CD4-positive, alpha-beta T cell (primary cell): ENCODE measurements at regions not wholly inside any gene's neighbourhood (a gene's known extent, or its start where the extent isn't known, plus 50 kb on each side); places are given as distances from the start of the nearest gene placed in this dataset.

ENCODE experiments used
- ATAC-seq: fragments of 200-7000 bp; cut with Tn5 transposase; one replicate; pipeline ENCODE4 v1.10.0; 2022; ENCODE audit warnings: mild to moderate bottlenecking; ENCODE audit not compliant: poor library complexity
- CTCF ChIA-PET: fragments of 350-600 bp; sonication (Branson Sonifier 250); formaldehyde crosslinking; loops from one replicate; lab custom pipeline; 2021; ENCODE audit warnings: antibody characterized with exemption, inconsistent platforms; lab: Charles Lee
- POLR2A ChIA-PET: fragments of 350-600 bp; sonication (Branson Sonifier 250); formaldehyde crosslinking; loops from one replicate; lab custom pipeline; 2021; ENCODE audit warnings: antibody characterized with exemption, inconsistent platforms; lab: Charles Lee
- DNase-seq, 14 experiments: peaks; one replicate each; pipeline ENCODE4 v3.0.0-alpha.2; 2013 to 2020; ENCODE audit warnings: mixed read lengths in 2 of 14
- H3K27ac ChIP-seq, 2 donors: one replicate each; pipeline versions ENCODE4 v1.5.1 to v1.7.0; 2013; ENCODE audit warnings: low read length in 2 of 2, low read depth in 1 of 2, mild to moderate bottlenecking in 1 of 2
- H3K27me3 ChIP-seq, 2 experiments: 1 replicate in 1 of 2; 2 replicates in 1 of 2; pipeline versions ENCODE4 v1.6.1 to v1.7.0; 2013; ENCODE audit warnings: low read length in 2 of 2, control low read depth in 1 of 2, mild to moderate bottlenecking in 1 of 2, moderate library complexity in 1 of 2; ENCODE audit not compliant: insufficient read depth in 2 of 2, control insufficient read depth in 1 of 2
- H3K36me3 ChIP-seq: one replicate; pipeline ENCODE4 v1.6.1; 2013; ENCODE audit warnings: low read length, control low read depth; ENCODE audit not compliant: insufficient read depth
- H3K4me1 ChIP-seq: one replicate; pipeline ENCODE4 v1.6.1; 2013; ENCODE audit warnings: low read length, control low read depth; ENCODE audit not compliant: insufficient read depth
- H3K4me3 ChIP-seq: one replicate; pipeline ENCODE4 v1.5.1; 2013; ENCODE audit warnings: mild to moderate bottlenecking, low read length, moderate library complexity
- H3K9me3 ChIP-seq, 2 experiments: 1 replicate in 1 of 2; 2 replicates in 1 of 2; pipeline versions ENCODE4 v1.6.1 to v1.7.0; 2013; ENCODE audit warnings: low read length in 2 of 2, mild to moderate bottlenecking in 2 of 2, control low read depth in 1 of 2, moderate library complexity in 1 of 2; ENCODE audit not compliant: control insufficient read depth in 1 of 2, insufficient read depth in 1 of 2
- H3K27ac Mint-ChIP-seq: one replicate; pipeline ENCODE4 v1.8.0; 2020; ENCODE audit warnings: mixed read lengths
- H3K27me3 Mint-ChIP-seq: one replicate; pipeline ENCODE4 v1.8.0; 2021; ENCODE audit warnings: mixed read lengths
- H3K36me3 Mint-ChIP-seq: one replicate; pipeline ENCODE4 v1.8.0; 2021; ENCODE audit warnings: low read depth, mixed read lengths
- H3K4me1 Mint-ChIP-seq: one replicate; pipeline ENCODE4 v1.8.0; 2021; ENCODE audit warnings: low read depth, mixed read lengths
- H3K4me3 Mint-ChIP-seq: one replicate; pipeline ENCODE4 v1.8.0; 2020; ENCODE audit warnings: mild to moderate bottlenecking, mixed read lengths
- H3K9me3 Mint-ChIP-seq: one replicate; pipeline ENCODE4 v1.8.0; 2020; ENCODE audit warnings: mixed read lengths
- CTCF ChIP-seq: fragments of 200-600 bp; IDR thresholded peaks from one replicate; pipeline ENCODE4 v1.8.0; 2022; ENCODE audit warnings: antibody characterized with exemption, mild to moderate bottlenecking
- intact Hi-C, 2 experiments: fragments of 100-400 bp; cut with DNase I in 1 of 2; cut with micrococcal nuclease in 1 of 2; formaldehyde crosslinking; loops; one replicate each; pipeline versions ENCODE4 v1.15.1 to v1.9.0; 2023 to 2025; cut with DNase I, micrococcal nuclease

GRCh38 chr14:22482782-22483553 lies 106.1 kb downstream of the DAD1 start:
- H3K9me3 ChIP-seq = no peaks in the 10 kb centered on the region
- no peak for ATAC-seq
- CTCF ChIA-PET = no interaction called here
- peaks cover 39% of the 10 kb centered on the region for H3K36me3 Mint-ChIP-seq
- POLR2A ChIA-PET = interaction anchor here (0.9 kb wide), 1 partner anchor 518 kb away, joined by 3 read pairs; no protein-coding TSS in a partner anchor
- H3K36me3 ChIP-seq = no peaks in the 10 kb centered on the region
- H3K4me3 ChIP-seq = peak overlapping the region; percentile 55
- no peaks in the 10 kb centered on the region for H3K9me3 Mint-ChIP-seq
- intact Hi-C loops = loop anchor here in 1 of 2 experiments (2.0 to 5.0 kb wide), 2 partner anchors 162 to 321 kb away; no protein-coding TSS in a partner anchor
- H3K4me3 Mint-ChIP-seq = peak overlapping the region; percentile 88
- H3K27ac Mint-ChIP-seq = peak overlapping the region; percentile 93
- H3K4me1 ChIP-seq = no peaks in the 10 kb centered on the region
- peaks cover 7% of the 10 kb centered on the region for H3K4me1 Mint-ChIP-seq
- no peak for DNase-seq
- no peaks in the 10 kb centered on the region for H3K27me3 ChIP-seq
- no peak for TF ChIP-seq CTCF
- H3K27me3 Mint-ChIP-seq = no peaks in the 10 kb centered on the region
- peak overlapping the region in 1 of 2 donors; percentile 13 for H3K27ac ChIP-seq

GRCh38 chr14:22482085-22482694 lies 106.8 kb downstream of the DAD1 start:
- H3K27ac ChIP-seq = no peak overlapping the region
- H3K9me3 Mint-ChIP-seq = no peaks in the 10 kb centered on the region
- H3K27me3 Mint-ChIP-seq = no peaks in the 10 kb centered on the region
- intact Hi-C loops = loop anchor here in 1 of 2 experiments (2.0 to 5.0 kb wide), 2 partner anchors 161 to 320 kb away; no protein-coding TSS in a partner anchor
- no peaks in the 10 kb centered on the region for H3K36me3 ChIP-seq
- no peak for DNase-seq
- no peak for TF ChIP-seq CTCF
- peak overlapping the region; percentile 77 for H3K4me3 Mint-ChIP-seq
- peak overlapping the region; percentile 93 for H3K27ac Mint-ChIP-seq
- H3K4me1 ChIP-seq = no peaks in the 10 kb centered on the region
- H3K9me3 ChIP-seq = no peaks in the 10 kb centered on the region
- ChIA-PET POLR2A (interaction anchor here (0.9 kb wide), 1 partner anchor 517 kb away, joined by 3 read pairs; no protein-coding TSS in a partner anchor), CTCF (no interaction called here)
- H3K27me3 ChIP-seq = no peaks in the 10 kb centered on the region
- H3K36me3 Mint-ChIP-seq = peaks cover 35% of the 10 kb centered on the region
- peaks cover 4% of the 10 kb centered on the region for H3K4me1 Mint-ChIP-seq
- peak overlapping the region; percentile 55 for H3K4me3 ChIP-seq
- ATAC-seq = no peak

- H3K9me3 Mint-ChIP-seq = no peaks in the 10 kb centered on the region
- Histone ChIP-seq H3K9me3 (no peaks in the 10 kb centered on the region), H3K4me1 (no peaks in the 10 kb centered on the region), H3K4me3 (peak overlapping the region; percentile 55), H3K27me3 (no peaks in the 10 kb centered on the region), H3K27ac (no peak overlapping the region), H3K36me3 (no peaks in the 10 kb centered on the region)
- H3K27me3 Mint-ChIP-seq = no peaks in the 10 kb centered on the region
- peak overlapping the region; percentile 77 for H3K4me3 Mint-ChIP-seq
- H3K4me1 Mint-ChIP-seq = no peaks in the 10 kb centered on the region
- TF ChIP-seq CTCF = no peak
- ChIA-PET CTCF (no interaction called here), POLR2A (no interaction called here)
- peak overlapping the region; percentile 71 for H3K27ac Mint-ChIP-seq
- DNase-seq (no peak), ATAC-seq (no peak)
- peaks cover 29% of the 10 kb centered on the region for H3K36me3 Mint-ChIP-seq
- intact Hi-C loops = loop anchor here in 1 of 2 experiments (5.0 kb wide), 1 partner anchor 319 kb away; no protein-coding TSS in a partner anchor
Measured at GRCh38 chr14:22481546-22481945, 107.5 kb downstream of the DAD1 start.
